Right atrium auricular region (tissue), 2 donors: ENCODE measurements at regions not wholly inside any gene's neighbourhood (a gene's known extent, or its start where the extent isn't known, plus 50 kb on each side); places are given as distances from the start of the nearest gene placed in this dataset.

Source experiments
- DNase-seq: peaks from one replicate; pipeline ENCODE4 v3.0.0-alpha.2; 2019; ENCODE audit warnings: low spot score
- H3K27ac ChIP-seq, 2 donors: fragments of 200-600 bp; sonication (generic); 1 replicate in 1 of 2; 2 replicates in 1 of 2; pipeline ENCODE4 v1.5.1; 2016 to 2019
- H3K27me3 ChIP-seq, 2 donors: fragments of 200-600 bp; sonication (generic); one replicate each; pipeline versions ENCODE4 v1.5.1 to v1.6.0; 2017 to 2019
- H3K36me3 ChIP-seq: fragments of 200-600 bp; sonication (generic); one replicate; pipeline ENCODE4 v1.5.1; 2016
- H3K4me1 ChIP-seq, 2 donors: fragments of 200-600 bp; sonication (generic); one replicate each; pipeline versions ENCODE4 v1.5.1 to v1.6.0; 2017 to 2019
- H3K4me3 ChIP-seq, 2 donors: fragments of 200-600 bp; sonication (generic); 1 replicate in 1 of 2; 2 replicates in 1 of 2; pipeline ENCODE4 v1.5.1; 2017 to 2019; ENCODE audit warnings: mild to moderate bottlenecking in 1 of 2, moderate library complexity in 1 of 2
- H3K9me3 ChIP-seq, 2 donors: fragments of 200-600 bp; sonication (generic); one replicate each; pipeline ENCODE4 v1.5.1; 2019
- CTCF ChIP-seq, 2 donors: fragments of 200-600 bp; sonication (generic); IDR thresholded peaks; one replicate each; pipeline ENCODE4 v1.5.1; 2019; ENCODE audit warnings: antibody characterized with exemption in 2 of 2

- no peaks in the 10 kb centered on the region for H3K27me3 ChIP-seq
- peaks cover 0 to 32% of the 10 kb centered on the region in 2 donors for H3K4me1 ChIP-seq
- H3K27ac ChIP-seq, result no peak overlapping the region
- TF ChIP-seq CTCF (IDR thresholded peaks at IDR 0.05), result no peak
- no peak for DNase-seq
- no peaks in the 10 kb centered on the region for H3K9me3 ChIP-seq
- H3K4me3 ChIP-seq, result no peak overlapping the region
- H3K36me3 ChIP-seq, result no peaks in the 10 kb centered on the region
Measured at GRCh38 chr4:10169839-10170387, 53.3 kb upstream of the WDR1 start.

GRCh38 chr4:10168151-10168550 lies 51.6 kb upstream of the WDR1 start:
- no peak for DNase-seq
- H3K27ac ChIP-seq, result no peak overlapping the region
- no peaks in the 10 kb centered on the region for H3K9me3 ChIP-seq
- H3K36me3 ChIP-seq, result no peaks in the 10 kb centered on the region
- H3K27me3 ChIP-seq, result no peaks in the 10 kb centered on the region
- no peak for TF ChIP-seq CTCF (IDR thresholded peaks at IDR 0.05)
- no peak overlapping the region for H3K4me3 ChIP-seq
- peaks cover 0 to 15% of the 10 kb centered on the region in 2 donors for H3K4me1 ChIP-seq

GRCh38 chr4:10167201-10167600 lies 50.6 kb upstream of the WDR1 start:
- Histone ChIP-seq H3K36me3 (no peaks in the 10 kb centered on the region), H3K4me1 (peaks cover 0 to 6% of the 10 kb centered on the region in 2 donors), H3K27ac (no peak overlapping the region), H3K9me3 (no peaks in the 10 kb centered on the region), H3K4me3 (no peak overlapping the region), H3K27me3 (no peaks in the 10 kb centered on the region)
- no peak for DNase-seq
- TF ChIP-seq CTCF (IDR thresholded peaks at IDR 0.05), result no peak
